Natural killer cell (primary cell): ENCODE measurements at regions not wholly inside any gene's neighbourhood (a gene's known extent, or its start where the extent isn't known, plus 50 kb on each side); places are given as distances from the start of the nearest gene placed in this dataset.

Experiments used
- ATAC-seq, 3 donors: fragments of 150-1000 bp in 2 of 3; fragments of 200-7000 bp in 1 of 3; cut with Tn5 transposase; 1 replicate in 1 of 3; 2 replicates in 2 of 3; pipeline ENCODE4 v1.10.0; 2021; ENCODE audit warnings: mild to moderate bottlenecking in 2 of 3, moderate library complexity in 2 of 3
- DNase-seq, 2 donors: peaks; one replicate each; pipeline versions ENCODE4 v3.0.0 to v3.0.0-alpha.2; 2013 to 2021; ENCODE audit warnings: mixed read lengths in 1 of 2
- H3K27ac ChIP-seq: one replicate; pipeline ENCODE4 v1.5.1; 2013; ENCODE audit warnings: mild to moderate bottlenecking, low read length
- H3K27me3 ChIP-seq: one replicate; pipeline ENCODE4 v1.6.1; 2013; ENCODE audit warnings: low read length; ENCODE audit not compliant: control insufficient read depth, insufficient read depth
- H3K36me3 ChIP-seq: one replicate; pipeline ENCODE4 v1.6.1; 2013; ENCODE audit warnings: low read length; ENCODE audit not compliant: control insufficient read depth, insufficient read depth
- H3K4me1 ChIP-seq: one replicate; pipeline ENCODE4 v1.6.1; 2013; ENCODE audit warnings: low read length; ENCODE audit not compliant: control insufficient read depth, insufficient read depth
- H3K4me3 ChIP-seq: one replicate; pipeline ENCODE4 v1.5.1; 2013; ENCODE audit warnings: low read length
- H3K9me3 ChIP-seq: one replicate; pipeline ENCODE4 v1.6.1; 2013; ENCODE audit warnings: low read length; ENCODE audit not compliant: control insufficient read depth, insufficient read depth
- H3K27ac Mint-ChIP-seq, 2 donors: one replicate each; pipeline ENCODE4 v1.8.0; 2022; ENCODE audit warnings: mild to moderate bottlenecking in 2 of 2, mixed read lengths in 2 of 2, moderate library complexity in 1 of 2
- H3K27me3 Mint-ChIP-seq, 2 donors: one replicate each; pipeline ENCODE4 v1.8.0; 2022; ENCODE audit warnings: low read depth in 2 of 2, mixed read lengths in 2 of 2
- H3K36me3 Mint-ChIP-seq: one replicate; pipeline ENCODE4 v1.8.0; 2022; ENCODE audit warnings: mixed read lengths
- H3K4me1 Mint-ChIP-seq, 2 donors: one replicate each; pipeline ENCODE4 v1.8.0; 2022; ENCODE audit warnings: mixed read lengths in 2 of 2
- H3K4me3 Mint-ChIP-seq: one replicate; pipeline ENCODE4 v1.8.0; 2022; ENCODE audit warnings: mild to moderate bottlenecking, moderate library complexity, mixed read lengths
- H3K9me3 Mint-ChIP-seq, 2 donors: one replicate each; pipeline ENCODE4 v1.8.0; 2022; ENCODE audit warnings: mixed read lengths in 2 of 2
- CTCF ChIP-seq: fragments of 200-600 bp; IDR thresholded peaks from one replicate; pipeline ENCODE4 v1.8.0; 2022; ENCODE audit warnings: antibody characterized with exemption
- WGBS: methylation state at CpG from one replicate; pipeline ENCODE4 v1.1.7; 2013; ENCODE audit warnings: missing lambda C conversion rate; ENCODE audit not compliant: insufficient coverage; 5-methylcytosine and 5-hydroxymethylcytosine counted together
- intact Hi-C: fragments of 100-400 bp; cut with micrococcal nuclease; formaldehyde crosslinking; loops from one replicate; pipeline ENCODE4 v1.14.2; 2022

GRCh38 chr11:76270389-76270788 is 64.1 kb upstream of the WNT11 start:
- H3K4me1 ChIP-seq: no peaks in the 10 kb centered on the region
- no peaks in the 10 kb centered on the region for H3K9me3 ChIP-seq
- H3K4me3 ChIP-seq: no peak overlapping the region
- Mint-ChIP-seq H3K27ac (no peak overlapping the region), H3K9me3 (no peaks in the 10 kb centered on the region), H3K27me3 (no peaks in the 10 kb centered on the region), H3K36me3 (no peaks in the 10 kb centered on the region), H3K4me3 (no peak overlapping the region), H3K4me1 (no peaks in the 10 kb centered on the region)
- WGBS: 100% methylated on average over 1 of the region's 1 CpG
- DNase-seq (no peak), ATAC-seq (no peak)
- no peak overlapping the region for H3K27ac ChIP-seq
- intact Hi-C loops: no loop called here
- no peaks in the 10 kb centered on the region for H3K36me3 ChIP-seq
- TF ChIP-seq CTCF: no peak
- no peaks in the 10 kb centered on the region for H3K27me3 ChIP-seq

- Histone ChIP-seq H3K4me1 (no peaks in the 10 kb centered on the region), H3K4me3 (no peak overlapping the region), H3K27ac (no peak overlapping the region), H3K36me3 (no peaks in the 10 kb centered on the region), H3K27me3 (no peaks in the 10 kb centered on the region), H3K9me3 (no peaks in the 10 kb centered on the region)
- H3K4me3 Mint-ChIP-seq: no peak overlapping the region
- no peaks in the 10 kb centered on the region for H3K36me3 Mint-ChIP-seq
- H3K27me3 Mint-ChIP-seq: no peaks in the 10 kb centered on the region
- TF ChIP-seq CTCF: no peak
- DNase-seq: no peak
- H3K27ac Mint-ChIP-seq: no peak overlapping the region
- H3K9me3 Mint-ChIP-seq: no peaks in the 10 kb centered on the region
- 82% methylated on average over 13 of the region's 13 CpGs for WGBS
- no peak for ATAC-seq
- no peaks in the 10 kb centered on the region for H3K4me1 Mint-ChIP-seq
- intact Hi-C loops: no loop called here
Observed at GRCh38 chr11:76269661-76270261, 63.5 kb upstream of the WNT11 start.

- no peaks in the 10 kb centered on the region for H3K36me3 ChIP-seq
- H3K4me1 Mint-ChIP-seq: no peaks in the 10 kb centered on the region
- WGBS: 85% methylated on average over 6 of the region's 6 CpGs
- intact Hi-C loops: no loop called here
- DNase-seq (no peak), ATAC-seq (no peak)
- H3K9me3 Mint-ChIP-seq: no peaks in the 10 kb centered on the region
- H3K4me3 ChIP-seq: no peak overlapping the region
- H3K4me3 Mint-ChIP-seq: no peak overlapping the region
- H3K27me3 ChIP-seq: no peaks in the 10 kb centered on the region
- no peaks in the 10 kb centered on the region for H3K27me3 Mint-ChIP-seq
- H3K27ac ChIP-seq: no peak overlapping the region
- H3K36me3 Mint-ChIP-seq: no peaks in the 10 kb centered on the region
- no peaks in the 10 kb centered on the region for H3K4me1 ChIP-seq
- H3K9me3 ChIP-seq: no peaks in the 10 kb centered on the region
- no peak for TF ChIP-seq CTCF
- no peak overlapping the region for H3K27ac Mint-ChIP-seq
Observed at GRCh38 chr11:76269247-76269646, 62.9 kb upstream of the WNT11 start.

- Mint-ChIP-seq H3K9me3 (no peaks in the 10 kb centered on the region), H3K27me3 (peaks cover 0 to 6% of the 10 kb centered on the region in 2 donors), H3K4me3 (no peak overlapping the region), H3K36me3 (no peaks in the 10 kb centered on the region), H3K27ac (no peak overlapping the region), H3K4me1 (no peaks in the 10 kb centered on the region)
- no peak overlapping the region for H3K27ac ChIP-seq
- TF ChIP-seq CTCF: no peak
- H3K36me3 ChIP-seq: no peaks in the 10 kb centered on the region
- no peak for ATAC-seq
- H3K4me1 ChIP-seq: no peaks in the 10 kb centered on the region
- intact Hi-C loops: no loop called here
- H3K9me3 ChIP-seq: no peaks in the 10 kb centered on the region
- H3K4me3 ChIP-seq: no peak overlapping the region
- DNase-seq: no peak
- no peaks in the 10 kb centered on the region for H3K27me3 ChIP-seq
Observed at GRCh38 chr11:76268498-76268897, 62.2 kb upstream of the WNT11 start.
